ENCODE measurements at regions not wholly inside any gene's neighbourhood (a gene's known extent, or its start where the extent isn't known, plus 50 kb on each side); places are given as distances from the start of the nearest gene placed in this dataset.

GRCh38 chr16:80231888-80232287 lies 308.9 kb upstream of the DYNLRB2 start:
- no peaks in the 10 kb centered on the region for H3K79me2 ChIP-seq (ENCODE audit: insufficient read depth, low read length)
- no peak overlapping the region for H3K18ac ChIP-seq (ENCODE audit: insufficient read length, low read depth, low read length)
- H4K5ac ChIP-seq (ENCODE audit: insufficient read length, low read depth, low read length): no peak overlapping the region
- no peak overlapping the region for H3K9ac ChIP-seq (ENCODE audit: extremely low read depth, insufficient read length, low read length)
- H2AFZ ChIP-seq (ENCODE audit: low read length): no peak overlapping the region
- no peak overlapping the region for H3K4me3 Mint-ChIP-seq
- no peaks in the 10 kb centered on the region for H3K27me3 ChIP-seq (ENCODE audit: insufficient read depth, low read length)
- no peaks in the 10 kb centered on the region for H3K4me1 ChIP-seq (ENCODE audit: insufficient read depth, low read length)
- H3K9me3 Mint-ChIP-seq: peaks cover 1 to 5% of the 10 kb centered on the region in 2 experiments; a peak in 4 of 5 replicates
- H3K14ac ChIP-seq (ENCODE audit: insufficient read depth, low read length): no peak overlapping the region
- no peak overlapping the region for H4K91ac ChIP-seq (ENCODE audit: insufficient read length, low read depth, low read length)
- H3K4me1 Mint-ChIP-seq: no peaks in the 10 kb centered on the region; a peak in 1 of 4 replicates
- H4K20me1 ChIP-seq (ENCODE audit: control insufficient read depth, insufficient read depth, insufficient read length): no peaks in the 10 kb centered on the region
- no peak overlapping the region for H3K56ac ChIP-seq (ENCODE audit: insufficient read length, low read depth, low read length)
- no peak overlapping the region for H3T11ph ChIP-seq (ENCODE audit: low read length)
- H3K27me3 Mint-ChIP-seq (ENCODE audit: low read depth): peaks cover 2% of the 10 kb centered on the region
- no peak overlapping the region for H4K8ac ChIP-seq (replicated peaks; ENCODE audit: insufficient read length, low read depth, low read length)
- no peaks in the 10 kb centered on the region for H3K36me3 Mint-ChIP-seq (ENCODE audit: insufficient read depth in 1 of 3, low read depth in 3 of 3)
- H2AK5ac ChIP-seq (ENCODE audit: insufficient read length, low read length): no peak overlapping the region
- H2BK12ac ChIP-seq (ENCODE audit: insufficient read length, low read depth, low read length): no peak overlapping the region
- H3K4me2 ChIP-seq (ENCODE audit: insufficient read depth, insufficient read length, low read length): no peak overlapping the region
- no peak for DNase-seq
- H2BK15ac ChIP-seq (ENCODE audit: low read depth, low read length): no peak overlapping the region
- no peaks in the 10 kb centered on the region for H3K23me2 ChIP-seq (ENCODE audit: insufficient read length, low read depth, low read length, poor library complexity, severe bottlenecking)
- no peaks in the 10 kb centered on the region for H3K9me3 ChIP-seq (ENCODE audit: control insufficient read depth, low read depth, low read length)
- WGBS (ENCODE audit: extremely low coverage, insufficient read length, low lambda C conversion rate): no CpG with 5 or more reads among the region's 3 CpGs
- H3K27ac Mint-ChIP-seq: no peak overlapping the region
- H3K79me1 ChIP-seq (ENCODE audit: insufficient read depth, low read depth, low read length, poor library complexity, severe bottlenecking): no peaks in the 10 kb centered on the region
- no peak for TF ChIP-seq CTCF (conservative IDR thresholded peaks at IDR 0.05)
- H3K23ac ChIP-seq (ENCODE audit: insufficient read length, low read depth, low read length): no peak overlapping the region
- no peak overlapping the region for H2BK120ac ChIP-seq (ENCODE audit: low read depth, low read length, poor library complexity, severe bottlenecking)
- no peak overlapping the region for H3K27ac ChIP-seq (ENCODE audit: insufficient read length, low read depth, low read length)
- H2BK20ac ChIP-seq (ENCODE audit: low read depth, low read length, poor library complexity, severe bottlenecking): no peak overlapping the region
- no peak overlapping the region for H2BK5ac ChIP-seq (ENCODE audit: insufficient read length, low read length)
- no peak overlapping the region for H3K4ac ChIP-seq (ENCODE audit: low read depth, low read length)

Data from H9 (cell line).